HG02884 (cell line): ENCODE measurements at regions not wholly inside any gene's neighbourhood (a gene's known extent, or its start where the extent isn't known, plus 50 kb on each side); places are given as distances from the start of the nearest gene placed in this dataset.

Source experiments
- ATAC-seq: cut with Tn5 transposase; IDR thresholded peaks from one replicate; pipeline ENCODE4 v1.9.1; 2021; ENCODE audit warnings: mild to moderate bottlenecking, moderate library complexity; ENCODE audit not compliant: unreplicated experiment

- ATAC-seq: no peak
Measured at GRCh38 chr6:12381587-12381986, 91.4 kb downstream of the EDN1 start.

GRCh38 chr6:12383448-12383847 lies 93.3 kb downstream of the EDN1 start:
- peak; percentile 63 for ATAC-seq

GRCh38 chr6:12384357-12384912 lies 94.3 kb downstream of the EDN1 start:
- no peak for ATAC-seq

GRCh38 chr6:12385316-12385715 lies 95.2 kb downstream of the EDN1 start:
- no peak for ATAC-seq

- ATAC-seq: no peak
Measured at GRCh38 chr6:12386816-12387215, 96.7 kb downstream of the EDN1 start.

- no peak for ATAC-seq
Measured at GRCh38 chr6:12391472-12391871, 101.3 kb downstream of the EDN1 start.

GRCh38 chr6:12392490-12392889 lies 102.3 kb downstream of the EDN1 start:
- no peak for ATAC-seq

GRCh38 chr6:12393100-12393499 lies 102.9 kb downstream of the EDN1 start:
- no peak for ATAC-seq

- ATAC-seq: no peak
Measured at GRCh38 chr6:12394170-12394569, 104.0 kb downstream of the EDN1 start.

- no peak for ATAC-seq
Measured at GRCh38 chr6:12395898-12396297, 105.7 kb downstream of the EDN1 start.

GRCh38 chr6:12401200-12401599 lies 111.0 kb downstream of the EDN1 start:
- no peak for ATAC-seq

GRCh38 chr6:12403201-12403826 lies 113.2 kb downstream of the EDN1 start:
- no peak for ATAC-seq

GRCh38 chr6:12403947-12404647 lies 113.9 kb downstream of the EDN1 start:
- ATAC-seq: no peak

- no peak for ATAC-seq
Measured at GRCh38 chr6:12404651-12405050, 114.5 kb downstream of the EDN1 start.

GRCh38 chr6:12408752-12409151 lies 118.6 kb downstream of the EDN1 start:
- no peak for ATAC-seq

- no peak for ATAC-seq
Measured at GRCh38 chr6:12410946-12411345, 120.8 kb downstream of the EDN1 start.

- ATAC-seq: no peak
Measured at GRCh38 chr6:12414096-12414675, 124.0 kb downstream of the EDN1 start.

GRCh38 chr6:12415980-12416598 lies 125.9 kb downstream of the EDN1 start:
- no peak for ATAC-seq

- ATAC-seq: no peak
Measured at GRCh38 chr6:12417191-12417590, 127.0 kb downstream of the EDN1 start.

GRCh38 chr6:12418946-12419345 lies 128.8 kb downstream of the EDN1 start:
- no peak for ATAC-seq

- ATAC-seq: no peak
Measured at GRCh38 chr6:12419631-12420272, 129.6 kb downstream of the EDN1 start.
